Upper lobe of right lung (tissue), 1 donor: ENCODE measurements at regions not wholly inside any gene's neighbourhood (a gene's known extent, or its start where the extent isn't known, plus 50 kb on each side); places are given as distances from the start of the nearest gene placed in this dataset.

Experiments
- ATAC-seq: fragments of 200-7000 bp; cut with Tn5 transposase; one replicate; pipeline ENCODE4 v1.9.1; 2020; ENCODE audit warnings: mild to moderate bottlenecking, moderate library complexity
- DNase-seq: peaks from one replicate; pipeline ENCODE4 v3.0.0-alpha.2; 2020
- H3K27ac ChIP-seq: fragments of 200-600 bp; one replicate; pipeline ENCODE4 v1.8.0; 2022
- H3K27me3 ChIP-seq: fragments of 200-600 bp; one replicate; pipeline ENCODE4 v1.8.0; 2022; ENCODE audit warnings: mild to moderate bottlenecking
- H3K36me3 ChIP-seq: fragments of 200-600 bp; one replicate; pipeline ENCODE4 v1.8.0; 2022
- H3K4me1 ChIP-seq: fragments of 200-600 bp; one replicate; pipeline ENCODE4 v1.8.0; 2022
- H3K4me3 ChIP-seq: fragments of 200-600 bp; one replicate; pipeline ENCODE4 v1.8.0; 2022; ENCODE audit warnings: mild to moderate bottlenecking
- H3K9me3 ChIP-seq: fragments of 200-600 bp; one replicate; pipeline ENCODE4 v1.8.0; 2022
- intact Hi-C: fragments of 100-400 bp; cut with DNase I; formaldehyde crosslinking; loops from one replicate; pipeline ENCODE4 v1.11.0; 2022
- TF ChIP-seq, protein P1 (sequence below): fragments of 200-600 bp; IDR thresholded peaks from one replicate; pipeline ENCODE4 v1.8.0; 2022; ENCODE audit warnings: antibody characterized with exemption
- donor health status: DM: no; HTN: yes; CAD: no; lungs with severe emphysema.

DNA sequence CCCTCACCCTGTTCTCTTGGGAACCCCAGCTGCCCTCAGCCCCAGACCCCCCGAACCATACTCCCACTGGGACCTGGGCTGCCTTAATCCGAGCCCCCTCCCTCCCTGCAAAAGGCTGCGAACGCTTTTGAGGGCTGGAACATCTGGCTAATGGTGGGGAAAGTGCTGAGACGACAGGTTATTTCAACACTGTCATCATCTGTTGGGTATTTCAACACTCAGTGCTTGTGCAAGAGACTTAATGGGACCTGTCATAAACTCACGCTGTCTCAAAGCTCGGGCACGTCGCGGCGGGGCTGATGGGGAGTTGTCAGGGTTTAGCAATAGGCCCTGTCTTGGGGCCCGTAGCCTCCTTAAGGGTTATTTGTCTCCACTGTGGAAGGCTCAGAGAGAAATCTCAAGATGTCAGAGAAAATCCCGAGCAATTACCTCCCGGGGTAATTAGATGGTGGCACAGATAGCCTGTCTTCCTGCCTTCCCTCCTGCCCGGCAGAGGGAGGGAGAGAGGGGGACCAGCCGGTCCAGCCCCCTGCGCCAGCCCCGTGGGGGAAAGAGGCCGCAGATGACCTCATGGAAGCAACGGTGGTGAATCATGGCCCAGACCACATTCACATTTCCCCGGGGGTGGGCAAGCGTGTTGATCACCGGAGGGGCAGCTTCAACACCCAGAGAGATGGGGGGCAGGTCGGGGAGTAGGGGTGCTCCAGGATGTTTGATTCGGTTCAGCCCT, 88.7 kb upstream of the MYL10 start:
- no peak overlapping the region for H3K4me3 ChIP-seq
- H3K27me3 ChIP-seq = no peaks in the 10 kb centered on the region
- TF ChIP-seq, protein P1, sequence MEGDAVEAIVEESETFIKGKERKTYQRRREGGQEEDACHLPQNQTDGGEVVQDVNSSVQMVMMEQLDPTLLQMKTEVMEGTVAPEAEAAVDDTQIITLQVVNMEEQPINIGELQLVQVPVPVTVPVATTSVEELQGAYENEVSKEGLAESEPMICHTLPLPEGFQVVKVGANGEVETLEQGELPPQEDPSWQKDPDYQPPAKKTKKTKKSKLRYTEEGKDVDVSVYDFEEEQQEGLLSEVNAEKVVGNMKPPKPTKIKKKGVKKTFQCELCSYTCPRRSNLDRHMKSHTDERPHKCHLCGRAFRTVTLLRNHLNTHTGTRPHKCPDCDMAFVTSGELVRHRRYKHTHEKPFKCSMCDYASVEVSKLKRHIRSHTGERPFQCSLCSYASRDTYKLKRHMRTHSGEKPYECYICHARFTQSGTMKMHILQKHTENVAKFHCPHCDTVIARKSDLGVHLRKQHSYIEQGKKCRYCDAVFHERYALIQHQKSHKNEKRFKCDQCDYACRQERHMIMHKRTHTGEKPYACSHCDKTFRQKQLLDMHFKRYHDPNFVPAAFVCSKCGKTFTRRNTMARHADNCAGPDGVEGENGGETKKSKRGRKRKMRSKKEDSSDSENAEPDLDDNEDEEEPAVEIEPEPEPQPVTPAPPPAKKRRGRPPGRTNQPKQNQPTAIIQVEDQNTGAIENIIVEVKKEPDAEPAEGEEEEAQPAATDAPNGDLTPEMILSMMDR = no peak
- ATAC-seq (peak; percentile 87), DNase-seq (peak; percentile 87)
- H3K36me3 ChIP-seq = no peaks in the 10 kb centered on the region
- no peaks in the 10 kb centered on the region for H3K9me3 ChIP-seq
- peak overlapping the region; percentile 36 for H3K27ac ChIP-seq
- H3K4me1 ChIP-seq = no peaks in the 10 kb centered on the region
- intact Hi-C loops = no loop called here

DNA sequence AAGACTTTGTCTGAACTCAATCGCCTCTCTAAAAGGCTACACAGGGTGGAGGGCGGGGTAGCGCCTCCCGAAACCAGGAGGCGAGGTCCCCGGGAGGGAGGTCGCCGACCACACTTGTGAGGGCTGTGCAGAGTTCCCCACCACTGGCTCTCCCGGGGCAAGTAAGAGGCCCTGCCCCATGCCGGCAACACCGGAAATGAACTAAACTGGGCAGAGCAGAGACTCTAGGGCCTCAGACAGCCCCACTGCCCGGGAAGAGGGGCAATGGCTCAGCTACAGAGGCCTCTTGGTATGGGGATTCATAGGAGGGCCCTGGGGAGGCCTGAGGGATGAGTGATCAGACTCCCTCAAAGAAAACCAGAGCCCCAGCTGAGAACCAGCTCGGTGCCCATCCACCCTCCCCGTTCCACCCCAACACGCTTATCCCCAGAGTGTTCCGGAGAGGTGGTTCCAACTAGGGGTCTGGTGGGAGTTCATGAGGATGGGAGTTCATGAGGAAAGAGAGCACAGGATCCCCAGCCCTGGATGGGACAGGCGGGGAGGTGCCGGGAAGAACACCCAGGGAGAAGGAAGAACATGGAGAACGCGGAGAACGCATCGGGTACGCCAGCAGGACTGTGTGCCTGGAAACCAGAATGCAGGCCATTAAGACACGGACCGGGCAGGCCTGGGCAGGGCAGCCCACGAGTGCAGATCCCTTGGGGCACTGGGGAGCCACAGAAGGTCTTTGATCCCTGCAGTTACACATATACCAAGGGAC, 89.4 kb upstream of the MYL10 start:
- no peak for DNase-seq
- ATAC-seq = no peak
- no peaks in the 10 kb centered on the region for H3K9me3 ChIP-seq
- H3K27ac ChIP-seq = peak overlapping the region; percentile 11
- no peaks in the 10 kb centered on the region for H3K36me3 ChIP-seq
- TF ChIP-seq, protein P1 = no peak
- H3K27me3 ChIP-seq = no peaks in the 10 kb centered on the region
- H3K4me3 ChIP-seq = no peak overlapping the region
- no peaks in the 10 kb centered on the region for H3K4me1 ChIP-seq
- intact Hi-C loops = no loop called here

DNA sequence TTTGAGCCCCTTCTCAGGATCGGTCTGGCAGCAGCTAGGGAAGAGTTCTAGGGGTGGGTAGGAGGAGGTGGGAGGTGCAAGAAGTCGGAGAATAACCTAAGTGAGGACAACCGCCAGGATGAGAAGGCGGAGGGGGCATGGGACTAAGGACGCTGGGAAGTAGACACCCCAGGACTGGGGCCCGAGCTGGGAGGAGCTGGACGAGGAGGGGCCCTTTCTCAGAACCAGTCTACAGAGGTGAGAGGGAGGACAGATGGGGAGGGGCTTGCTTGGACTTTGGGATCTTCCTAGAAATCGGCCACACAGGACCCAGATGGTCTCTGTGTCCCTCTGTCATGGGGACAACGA, 90.0 kb upstream of the MYL10 start:
- DNase-seq = no peak
- Histone ChIP-seq H3K4me3 (no peak overlapping the region), H3K9me3 (no peaks in the 10 kb centered on the region), H3K27me3 (no peaks in the 10 kb centered on the region), H3K27ac (no peak overlapping the region), H3K36me3 (no peaks in the 10 kb centered on the region), H3K4me1 (no peaks in the 10 kb centered on the region)
- TF ChIP-seq, protein P1 = no peak
- ATAC-seq = no peak
- intact Hi-C loops = no loop called here

GRCh38 chr7:101720324-101720723, 91.2 kb upstream of the MYL10 start:
- ATAC-seq (no peak), DNase-seq (no peak)
- Histone ChIP-seq H3K9me3 (no peaks in the 10 kb centered on the region), H3K27ac (no peak overlapping the region), H3K4me1 (no peaks in the 10 kb centered on the region), H3K4me3 (no peak overlapping the region), H3K36me3 (no peaks in the 10 kb centered on the region), H3K27me3 (no peaks in the 10 kb centered on the region)
- intact Hi-C loops = no loop called here
- TF ChIP-seq, protein P1 = no peak

DNA sequence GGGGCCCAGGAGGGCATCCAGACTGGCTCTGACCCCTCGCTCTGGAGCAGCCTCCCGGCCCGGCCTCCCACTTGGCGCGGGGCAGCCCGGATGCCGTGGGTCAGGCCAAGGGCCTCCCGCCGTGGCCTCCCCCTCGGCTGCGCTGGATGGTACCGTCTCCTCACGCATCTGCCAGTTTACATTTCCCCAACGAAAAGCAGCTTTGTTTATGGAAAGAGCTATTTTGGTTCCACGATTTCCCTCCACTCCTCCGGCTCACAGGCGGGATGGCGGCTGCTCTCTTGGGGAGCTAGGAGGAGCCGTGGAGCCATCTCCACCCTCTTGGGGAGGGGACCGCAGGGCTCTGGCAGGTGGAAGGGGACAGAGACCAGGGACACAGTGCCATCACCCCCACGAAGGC, 93.2 kb upstream of the MYL10 start:
- ATAC-seq = no peak
- Histone ChIP-seq H3K4me1 (no peaks in the 10 kb centered on the region), H3K36me3 (no peaks in the 10 kb centered on the region), H3K4me3 (no peak overlapping the region), H3K27me3 (no peaks in the 10 kb centered on the region), H3K9me3 (no peaks in the 10 kb centered on the region), H3K27ac (no peak overlapping the region)
- TF ChIP-seq, protein P1 = no peak
- DNase-seq = no peak
- intact Hi-C loops = no loop called here
